OCI-LY1 (cell line): ENCODE measurements at regions not wholly inside any gene's neighbourhood (a gene's known extent, or its start where the extent isn't known, plus 50 kb on each side); places are given as distances from the start of the nearest gene placed in this dataset.

Experiments
- H2AFZ ChIP-seq: fragments of 200-600 bp; sonication (generic), shearing (Covaris generic); 2 replicates; pipeline ENCODE4 v1.6.0; 2014; ENCODE audit warnings: antibody characterized with exemption, mild to moderate bottlenecking, low read length
- H3F3A ChIP-seq: fragments of 200-600 bp; sonication (generic), shearing (Covaris generic); 2 replicates; pipeline ENCODE4 v1.6.0; 2014; ENCODE audit warnings: mild to moderate bottlenecking, antibody characterized with exemption, low read length, moderate library complexity; ENCODE audit not compliant: insufficient read depth
- H3K27ac ChIP-seq: fragments of 200-600 bp; sonication (generic); 2 replicates; pipeline ENCODE4 v1.5.1; 2014; ENCODE audit warnings: low read length, mixed run types, mild to moderate bottlenecking, low read depth; ENCODE audit not compliant: poor library complexity, severe bottlenecking
- H3K27me3 ChIP-seq: fragments of 200-600 bp; sonication (generic); 2 replicates; pipeline ENCODE4 v1.6.0; 2014; ENCODE audit warnings: antibody characterized with exemption, mild to moderate bottlenecking, low read length, moderate library complexity; ENCODE audit not compliant: insufficient read depth
- H3K36me3 ChIP-seq: fragments of 200-600 bp; sonication (generic); 2 replicates; pipeline ENCODE4 v1.6.1; 2014; ENCODE audit warnings: mild to moderate bottlenecking, antibody characterized with exemption, low read length, moderate library complexity, mixed read lengths; ENCODE audit not compliant: insufficient read depth
- H3K4me1 ChIP-seq: fragments of 200-600 bp; sonication (generic); 2 replicates; pipeline ENCODE4 v1.5.1; 2014; ENCODE audit warnings: mild to moderate bottlenecking, low read length, moderate library complexity; ENCODE audit not compliant: insufficient read depth, severe bottlenecking
- H3K4me2 ChIP-seq: fragments of 200-600 bp; sonication (generic), shearing (Covaris generic); 2 replicates; pipeline ENCODE4 v1.6.1; 2014; ENCODE audit warnings: low read length
- H3K4me3 ChIP-seq: fragments of 200-600 bp; sonication (generic); 2 replicates; pipeline ENCODE4 v1.5.1; 2014; ENCODE audit warnings: low read length, low read depth, mild to moderate bottlenecking, mixed read lengths; ENCODE audit not compliant: poor library complexity, severe bottlenecking
- H3K79me2 ChIP-seq: fragments of 200-600 bp; shearing (Covaris generic); 2 replicates; pipeline ENCODE4 v1.6.1; 2016; ENCODE audit warnings: mixed run types, low read length, mixed read lengths; ENCODE audit not compliant: insufficient read depth
- H3K9ac ChIP-seq: fragments of 200-600 bp; sonication (generic), shearing (Covaris generic); 2 replicates; pipeline ENCODE4 v1.6.1; 2014; ENCODE audit warnings: mild to moderate bottlenecking, low read length, mixed read lengths
- H3K9me2 ChIP-seq: fragments of 200-600 bp; sonication (generic), shearing (Covaris generic); 2 replicates; pipeline ENCODE4 v1.6.1; 2014; ENCODE audit warnings: low read depth, mild to moderate bottlenecking, low read length, mixed read lengths
- H3K9me3 ChIP-seq: fragments of 200-600 bp; shearing (Covaris generic); 2 replicates; pipeline ENCODE4 v1.6.1; 2014; ENCODE audit warnings: low read length, mixed read lengths
- H4K20me1 ChIP-seq: fragments of 200-600 bp; sonication (generic), shearing (Covaris generic); 2 replicates; pipeline ENCODE4 v1.6.0; 2016; ENCODE audit warnings: mild to moderate bottlenecking, low read length; ENCODE audit not compliant: insufficient read depth
- CTCF ChIP-seq: fragments of 200-600 bp; sonication (generic), shearing (Covaris generic); IDR thresholded peaks from 2 replicates; pipeline ENCODE4 v1.5.1; 2017; ENCODE audit warnings: mild to moderate bottlenecking, antibody characterized with exemption, low read length, moderate library complexity, mixed read lengths
- EZH2 ChIP-seq: fragments of 200-600 bp; sonication (generic), shearing (Covaris generic); IDR thresholded peaks from 2 replicates; pipeline ENCODE4 v1.8.0; 2017; ENCODE audit warnings: borderline replicate concordance, mixed run types, mild to moderate bottlenecking, antibody characterized with exemption, low read length, moderate library complexity, mixed read lengths

GRCh38 chr4:156475322-156475721 lies 496.3 kb downstream of the PDGFC start:
- Histone ChIP-seq H3K4me1 (no peaks in the 10 kb centered on the region), H3K4me2 (no peak overlapping the region), H4K20me1 (no peaks in the 10 kb centered on the region), H3K9me2 (no peaks in the 10 kb centered on the region), H3K27ac (no peak overlapping the region), H3K4me3 (no peak overlapping the region), H3K9ac (no peak overlapping the region), H2AFZ (no peak overlapping the region), H3K9me3 (no peaks in the 10 kb centered on the region), H3K27me3 (no peaks in the 10 kb centered on the region), H3K36me3 (no peaks in the 10 kb centered on the region), H3F3A (no peaks in the 10 kb centered on the region), H3K79me2 (no peaks in the 10 kb centered on the region)
- TF ChIP-seq EZH2 = no peak
- no peak for TF ChIP-seq CTCF

GRCh38 chr4:156473151-156473550 lies 498.4 kb downstream of the PDGFC start:
- no peak overlapping the region for H3K4me2 ChIP-seq

GRCh38 chr4:156472624-156473023 lies 499.0 kb downstream of the PDGFC start:
- H3K4me2 ChIP-seq = no peak overlapping the region
- no peak overlapping the region for H2AFZ ChIP-seq
- H3K79me2 ChIP-seq = no peaks in the 10 kb centered on the region
- H3K9me3 ChIP-seq = no peaks in the 10 kb centered on the region
- H3F3A ChIP-seq = no peaks in the 10 kb centered on the region
- no peak overlapping the region for H3K4me3 ChIP-seq
- H3K27ac ChIP-seq = no peak overlapping the region
- no peaks in the 10 kb centered on the region for H4K20me1 ChIP-seq
- no peaks in the 10 kb centered on the region for H3K27me3 ChIP-seq
- no peak overlapping the region for H3K9ac ChIP-seq
- no peaks in the 10 kb centered on the region for H3K4me1 ChIP-seq
- H3K36me3 ChIP-seq = no peaks in the 10 kb centered on the region
- no peaks in the 10 kb centered on the region for H3K9me2 ChIP-seq
- TF ChIP-seq CTCF (no peak), EZH2 (no peak)

More at GRCh38 chr4:156473151-156473550, 498.4 kb downstream of the PDGFC start:
- no peak overlapping the region for H3K27ac ChIP-seq
- H4K20me1 ChIP-seq = no peaks in the 10 kb centered on the region
- H3K4me1 ChIP-seq = no peaks in the 10 kb centered on the region
- no peaks in the 10 kb centered on the region for H3K36me3 ChIP-seq
- H3K4me3 ChIP-seq = no peak overlapping the region
- H3K27me3 ChIP-seq = no peaks in the 10 kb centered on the region
- H2AFZ ChIP-seq = no peak overlapping the region
- no peak for TF ChIP-seq CTCF
- no peak for TF ChIP-seq EZH2
- H3F3A ChIP-seq = no peaks in the 10 kb centered on the region
- no peaks in the 10 kb centered on the region for H3K9me2 ChIP-seq
- no peak overlapping the region for H3K9ac ChIP-seq
- no peaks in the 10 kb centered on the region for H3K79me2 ChIP-seq
- H3K9me3 ChIP-seq = no peaks in the 10 kb centered on the region
